Mesenchymal stem cell (in vitro differentiated cells and primary cell): ENCODE measurements at regions not wholly inside any gene's neighbourhood (a gene's known extent, or its start where the extent isn't known, plus 50 kb on each side); places are given as distances from the start of the nearest gene placed in this dataset.

Experiments
- DNase-seq: peaks from one replicate; pipeline ENCODE4 v3.0.0-alpha.2; 2013
- H2AFZ ChIP-seq: one replicate; pipeline ENCODE4 v1.6.1; 2013; ENCODE audit warnings: low read depth, mild to moderate bottlenecking, control low read depth, inconsistent platforms, low read length, moderate library complexity
- H2AK5ac ChIP-seq: 2 replicates; pipeline ENCODE4 v1.6.1; 2013; ENCODE audit warnings: low read length, moderate library complexity, mild to moderate bottlenecking, inconsistent platforms; ENCODE audit not compliant: severe bottlenecking
- H2BK120ac ChIP-seq: one replicate; pipeline ENCODE4 v1.6.1; 2013; ENCODE audit warnings: low read depth, mild to moderate bottlenecking, inconsistent platforms, low read length, moderate library complexity
- H2BK12ac ChIP-seq, 2 experiments: one replicate each; pipeline ENCODE4 v1.6.1; 2013; ENCODE audit warnings: inconsistent platforms in 2 of 2, low read length in 2 of 2, mild to moderate bottlenecking in 2 of 2, moderate library complexity in 2 of 2, control low read depth in 1 of 2
- H2BK15ac ChIP-seq: one replicate; pipeline ENCODE4 v1.6.1; 2013; ENCODE audit warnings: mild to moderate bottlenecking, low read depth, inconsistent platforms; ENCODE audit not compliant: poor library complexity, severe bottlenecking
- H2BK5ac ChIP-seq: 2 replicates; pipeline ENCODE4 v1.6.1; 2013; ENCODE audit warnings: low read depth, mild to moderate bottlenecking, low read length, control low read depth, inconsistent platforms; ENCODE audit not compliant: poor library complexity, severe bottlenecking
- H3K14ac ChIP-seq, 2 experiments: one replicate each; pipeline ENCODE4 v1.6.1; 2013; ENCODE audit warnings: inconsistent platforms in 2 of 2, low read length in 2 of 2, control low read depth in 1 of 2, mild to moderate bottlenecking in 1 of 2, moderate library complexity in 1 of 2
- H3K18ac ChIP-seq, 2 experiments: one replicate each; pipeline ENCODE4 v1.6.1; 2013; ENCODE audit warnings: inconsistent platforms in 2 of 2, low read length in 2 of 2, control low read depth in 1 of 2, low read depth in 1 of 2, mild to moderate bottlenecking in 1 of 2
- H3K23ac ChIP-seq, 2 experiments: one replicate each; pipeline ENCODE4 v1.6.1; 2013; ENCODE audit warnings: inconsistent platforms in 2 of 2, low read length in 2 of 2, mild to moderate bottlenecking in 2 of 2, moderate library complexity in 2 of 2, control low read depth in 1 of 2
- H3K27ac ChIP-seq: 2 replicates; pipeline ENCODE4 v1.5.1; 2013; ENCODE audit warnings: mild to moderate bottlenecking, moderate library complexity, low read length, control low read depth, inconsistent platforms; ENCODE audit not compliant: poor library complexity, severe bottlenecking
- H3K27me3 ChIP-seq, 2 experiments: 2 replicates each; pipeline versions ENCODE4 v1.6.1 to v1.7.0; 2013; ENCODE audit warnings: low read length in 2 of 2, mild to moderate bottlenecking in 2 of 2, moderate library complexity in 2 of 2, control low read depth in 1 of 2, inconsistent platforms in 1 of 2; ENCODE audit not compliant: control insufficient read depth in 1 of 2, insufficient read depth in 1 of 2
- H3K36me3 ChIP-seq, 2 experiments: 2 replicates each; pipeline versions ENCODE4 v1.6.1 to v1.7.0; 2013; ENCODE audit warnings: low read length in 2 of 2, control low read depth in 1 of 2, inconsistent platforms in 1 of 2, low read depth in 1 of 2, mild to moderate bottlenecking in 1 of 2; ENCODE audit not compliant: insufficient read depth in 2 of 2, control insufficient read depth in 1 of 2
- H3K4ac ChIP-seq, 2 experiments: one replicate each; pipeline ENCODE4 v1.6.1; 2013; ENCODE audit warnings: inconsistent platforms in 2 of 2, low read length in 2 of 2, mild to moderate bottlenecking in 2 of 2, moderate library complexity in 2 of 2, control low read depth in 1 of 2, low read depth in 1 of 2
- H3K4me1 ChIP-seq: 2 replicates; pipeline ENCODE4 v1.6.1; 2013; ENCODE audit warnings: low read depth, low read length, control low read depth; ENCODE audit not compliant: control insufficient read depth, insufficient read depth
- H3K4me2 ChIP-seq: 2 replicates; pipeline ENCODE4 v1.6.1; 2013; ENCODE audit warnings: low read length, mild to moderate bottlenecking, inconsistent platforms; ENCODE audit not compliant: poor library complexity, severe bottlenecking
- H3K4me3 ChIP-seq, 2 experiments: 2 replicates each; pipeline versions ENCODE4 v1.5.1 to v1.7.0; 2013; ENCODE audit warnings: low read length in 2 of 2, mild to moderate bottlenecking in 2 of 2, control low read depth in 1 of 2, low read depth in 1 of 2; ENCODE audit not compliant: insufficient read depth in 1 of 2
- H3K79me1 ChIP-seq: replicated peaks from 2 replicates; pipeline ENCODE4 v1.6.1; 2013; ENCODE audit warnings: mild to moderate bottlenecking, control low read depth, low read length, inconsistent platforms; ENCODE audit not compliant: poor library complexity, severe bottlenecking
- H3K9ac ChIP-seq: 2 replicates; pipeline ENCODE4 v1.7.0; 2013; ENCODE audit warnings: mild to moderate bottlenecking, low read length, moderate library complexity
- H3K9me3 ChIP-seq: 2 replicates; pipeline ENCODE4 v1.7.0; 2013; ENCODE audit warnings: mild to moderate bottlenecking, low read length; ENCODE audit not compliant: control insufficient read depth
- H4K8ac ChIP-seq: one replicate; pipeline ENCODE4 v1.6.1; 2013; ENCODE audit warnings: inconsistent platforms, mild to moderate bottlenecking, low read length, moderate library complexity
- H4K91ac ChIP-seq: one replicate; pipeline ENCODE4 v1.6.1; 2013; ENCODE audit warnings: mild to moderate bottlenecking, low read length, inconsistent platforms
- WGBS: methylation state at CpG from one replicate; pipeline ENCODE4 v1.1.7; 2013; ENCODE audit warnings: mixed read lengths; 5-methylcytosine and 5-hydroxymethylcytosine counted together

GRCh38 chr11:108994887-108995286 is 330.0 kb downstream of the DDX10 start:
- H2BK15ac ChIP-seq, result no peak overlapping the region
- no peak overlapping the region for H2BK5ac ChIP-seq
- no CpG with 5 or more reads among the region's 1 CpG for WGBS
- no peak overlapping the region for H2AK5ac ChIP-seq
- H3K36me3 ChIP-seq, result no peaks in the 10 kb centered on the region
- no peak overlapping the region for H2AFZ ChIP-seq
- DNase-seq, result no peak
- no peaks in the 10 kb centered on the region for H3K79me1 ChIP-seq
- no peak overlapping the region for H2BK12ac ChIP-seq
- H3K14ac ChIP-seq, result no peak overlapping the region
- H3K23ac ChIP-seq, result no peak overlapping the region
- no peak overlapping the region for H3K4me2 ChIP-seq
- no peak overlapping the region for H2BK120ac ChIP-seq
- H3K27ac ChIP-seq, result no peak overlapping the region
- H3K4me3 ChIP-seq, result no peak overlapping the region
- H3K9me3 ChIP-seq, result peaks cover 12% of the 10 kb centered on the region
- H3K27me3 ChIP-seq, result no peaks in the 10 kb centered on the region
- no peak overlapping the region for H4K91ac ChIP-seq
- no peak overlapping the region for H3K9ac ChIP-seq
- H3K18ac ChIP-seq, result no peak overlapping the region
- H3K4me1 ChIP-seq, result no peaks in the 10 kb centered on the region
- no peak overlapping the region for H4K8ac ChIP-seq
- no peak overlapping the region for H3K4ac ChIP-seq

- no peaks in the 10 kb centered on the region for H3K4me1 ChIP-seq
Observed at GRCh38 chr11:108997826-108998225, 333.0 kb downstream of the DDX10 start.

GRCh38 chr11:109000531-109000930 is 335.7 kb downstream of the DDX10 start:
- H4K91ac ChIP-seq, result no peak overlapping the region
- no peak overlapping the region for H2AFZ ChIP-seq
- H3K36me3 ChIP-seq, result no peaks in the 10 kb centered on the region
- H3K18ac ChIP-seq, result no peak overlapping the region
- H3K27me3 ChIP-seq, result no peaks in the 10 kb centered on the region
- H2BK120ac ChIP-seq, result no peak overlapping the region
- H2AK5ac ChIP-seq, result no peak overlapping the region
- no peak overlapping the region for H3K9ac ChIP-seq
- H3K4me1 ChIP-seq, result no peaks in the 10 kb centered on the region
- H2BK5ac ChIP-seq, result no peak overlapping the region
- no peak overlapping the region for H2BK12ac ChIP-seq
- H3K79me1 ChIP-seq, result no peaks in the 10 kb centered on the region
- no peak overlapping the region for H3K4me2 ChIP-seq
- no peak overlapping the region for H3K23ac ChIP-seq
- no peak overlapping the region for H3K4me3 ChIP-seq
- no peak overlapping the region for H3K4ac ChIP-seq
- no peak overlapping the region for H3K14ac ChIP-seq
- H4K8ac ChIP-seq, result no peak overlapping the region
- DNase-seq, result no peak
- WGBS, result 52% methylated on average over 1 of the region's 1 CpG
- H2BK15ac ChIP-seq, result no peak overlapping the region
- peaks cover 7% of the 10 kb centered on the region for H3K9me3 ChIP-seq
- no peak overlapping the region for H3K27ac ChIP-seq

More at GRCh38 chr11:108997826-108998225, 333.0 kb downstream of the DDX10 start:
- Histone ChIP-seq H4K8ac (no peak overlapping the region), H3K27me3 (no peaks in the 10 kb centered on the region), H3K36me3 (no peaks in the 10 kb centered on the region), H3K4me3 (no peak overlapping the region), H3K4ac (no peak overlapping the region), H2BK15ac (no peak overlapping the region), H3K9me3 (peaks cover 7% of the 10 kb centered on the region), H3K14ac (no peak overlapping the region), H3K79me1 (no peaks in the 10 kb centered on the region), H3K18ac (no peak overlapping the region), H2BK12ac (no peak overlapping the region), H2AFZ (no peak overlapping the region), H3K4me2 (no peak overlapping the region), H2BK120ac (no peak overlapping the region), H3K23ac (no peak overlapping the region), H3K27ac (no peak overlapping the region), H2BK5ac (no peak overlapping the region), H3K9ac (no peak overlapping the region), H4K91ac (no peak overlapping the region), H2AK5ac (no peak overlapping the region)
- DNase-seq, result no peak

- Histone ChIP-seq H2BK120ac (no peak overlapping the region), H3K14ac (no peak overlapping the region), H2AFZ (no peak overlapping the region), H3K18ac (no peak overlapping the region), H3K23ac (no peak overlapping the region), H3K4me2 (no peak overlapping the region), H2BK15ac (no peak overlapping the region), H3K79me1 (no peaks in the 10 kb centered on the region), H4K91ac (no peak overlapping the region), H2BK5ac (no peak overlapping the region), H3K27me3 (no peaks in the 10 kb centered on the region), H3K4ac (no peak overlapping the region), H2AK5ac (no peak overlapping the region), H3K27ac (no peak overlapping the region), H3K9ac (no peak overlapping the region), H3K4me1 (no peaks in the 10 kb centered on the region), H2BK12ac (no peak overlapping the region), H3K36me3 (no peaks in the 10 kb centered on the region), H3K9me3 (peaks cover under 1% of the 10 kb centered on the region), H4K8ac (no peak overlapping the region), H3K4me3 (no peak overlapping the region)
- no peak for DNase-seq
Observed at GRCh38 chr11:109001585-109001984, 336.7 kb downstream of the DDX10 start.
